ENCODE measurements at regions not wholly inside any gene's neighbourhood (a gene's known extent, or its start where the extent isn't known, plus 50 kb on each side); places are given as distances from the start of the nearest gene placed in this dataset.

GRCh38 chr6:27839626-27840475, 72.3 kb downstream of the OR2B2 start:
- Histone ChIP-seq H3K9me3 (replicated peaks; ENCODE audit: control insufficient read depth, insufficient read depth, low read length) (no peaks in the 10 kb centered on the region), H3K4me3 (replicated peaks in 1 of 3; ENCODE audit: insufficient read depth in 1 of 3, low read depth in 1 of 3, low read length in 3 of 3) (peak overlapping the region; percentile 5 to 56 (median 34)), H3K9ac (replicated peaks; ENCODE audit: extremely low read depth, insufficient read depth, low read length) (peak overlapping the region; percentile 97), H2AFZ (ENCODE audit: low read depth, low read length) (peak overlapping the region; percentile 22), H3K9me1 (replicated peaks; ENCODE audit: control insufficient read depth, extremely low read depth, insufficient read depth, low read length) (no peaks in the 10 kb centered on the region), H3K36me3 (ENCODE audit: control insufficient read depth in 2 of 2, extremely low read depth in 1 of 2, insufficient read depth in 2 of 2, low read length in 2 of 2) (no peaks in the 10 kb centered on the region), H3K4me1 (ENCODE audit: control insufficient read depth, extremely low read depth, insufficient read depth, low read length) (peaks cover 14% of the 10 kb centered on the region), H3K79me2 (ENCODE audit: control insufficient read depth, insufficient read depth, low read length) (no peaks in the 10 kb centered on the region), H3K27me3 (ENCODE audit: control insufficient read depth in 2 of 2, insufficient read depth in 2 of 2, low read length in 2 of 2) (no peaks in the 10 kb centered on the region), H4K20me1 (replicated peaks; ENCODE audit: control insufficient read depth, extremely low read depth, insufficient read depth, low read length) (no peaks in the 10 kb centered on the region), H3K27ac (ENCODE audit: insufficient read depth, low read depth, low read length) (peak overlapping the region; percentile 70), H3K4me2 (ENCODE audit: insufficient read depth, low read length) (peak overlapping the region; percentile 79)
- ChIA-PET POLR2A (interaction anchor here (2.7 to 5.3 kb wide), 5 partner anchors 16 to 693 kb away, joined by 9 to 129 read pairs (median 71); a partner anchor contains a TSS), CTCF (interaction anchor here (1.3 to 5.7 kb wide), 2 partner anchors 54 to 516 kb away, joined by 4 to 44 read pairs; a partner anchor contains a TSS)
- FAIRE-seq: peak; percentile 96
- peak; percentile 70 for DNase-seq (ENCODE audit: low read depth, low spot score)
- no TSS peak for BruUV-seq (replicated peaks)
- intact Hi-C loops (cut with micrococcal nuclease) (loop anchor here (2.0 to 10.0 kb wide), 2 partner anchors 517 to 1815 kb away; a partner anchor contains a TSS), dilution Hi-C loops (cut with MboI; ENCODE audit: extremely low pct_ligation_motif_present, low sequenced_read_pairs) (no loop called here)
- TF ChIP-seq POLR2AphosphoS5 (IDR thresholded peaks at IDR 0.05; ENCODE audit: insufficient read depth, low read depth, low read length): peak; percentile 37
- TF ChIP-seq FOS (IDR thresholded peaks at IDR 0.05; ENCODE audit: borderline replicate concordance, insufficient read depth, low read length): no peak
- TF ChIP-seq POLR2A (IDR thresholded peaks at IDR 0.05; ENCODE audit: low read depth, low read length): peak; percentile 26
- TF ChIP-seq JUN (IDR thresholded peaks at IDR 0.05; ENCODE audit: borderline replicate concordance, insufficient read depth, insufficient read length, low read depth): no peak

GRCh38 chr6:27838945-27839625, 73.1 kb downstream of the OR2B2 start:
- Histone ChIP-seq H3K36me3 (ENCODE audit: control insufficient read depth in 2 of 2, extremely low read depth in 1 of 2, insufficient read depth in 2 of 2, low read length in 2 of 2) (no peaks in the 10 kb centered on the region), H3K27ac (ENCODE audit: insufficient read depth, low read depth, low read length) (peak overlapping the region; percentile 70), H3K9me1 (replicated peaks; ENCODE audit: control insufficient read depth, extremely low read depth, insufficient read depth, low read length) (no peaks in the 10 kb centered on the region), H3K4me2 (ENCODE audit: insufficient read depth, low read length) (peak overlapping the region; percentile 79), H3K4me1 (ENCODE audit: control insufficient read depth, extremely low read depth, insufficient read depth, low read length) (peaks cover 14% of the 10 kb centered on the region), H3K9me3 (replicated peaks; ENCODE audit: control insufficient read depth, insufficient read depth, low read length) (no peaks in the 10 kb centered on the region), H3K79me2 (ENCODE audit: control insufficient read depth, insufficient read depth, low read length) (no peaks in the 10 kb centered on the region), H3K27me3 (ENCODE audit: control insufficient read depth in 2 of 2, insufficient read depth in 2 of 2, low read length in 2 of 2) (no peaks in the 10 kb centered on the region), H3K4me3 (replicated peaks in 1 of 3; ENCODE audit: insufficient read depth in 1 of 3, low read depth in 1 of 3, low read length in 3 of 3) (peak overlapping the region; percentile 5 to 56 (median 34)), H3K9ac (replicated peaks; ENCODE audit: extremely low read depth, insufficient read depth, low read length) (peak overlapping the region; percentile 97), H4K20me1 (replicated peaks; ENCODE audit: control insufficient read depth, extremely low read depth, insufficient read depth, low read length) (no peaks in the 10 kb centered on the region), H2AFZ (ENCODE audit: low read depth, low read length) (peak overlapping the region; percentile 22)
- no TSS peak for BruUV-seq (replicated peaks)
- intact Hi-C loops (cut with micrococcal nuclease): loop anchor here (1.0 to 10.0 kb wide), 5 partner anchors 27 to 1814 kb away; a partner anchor contains a TSS
- peak; percentile 55 for FAIRE-seq
- peak; percentile 65 for DNase-seq (ENCODE audit: low read depth, low spot score)
- TF ChIP-seq GATA2 (IDR thresholded peaks at IDR 0.05; ENCODE audit: insufficient read depth, insufficient read length, low read depth, low read length) (no peak), JUN (IDR thresholded peaks at IDR 0.05; ENCODE audit: borderline replicate concordance, insufficient read depth, insufficient read length, low read depth) (no peak), CTCF (IDR thresholded peaks at IDR 0.05; ENCODE audit: extremely low read depth in 1 of 2, insufficient read depth in 1 of 2, low read depth in 1 of 2, low read length in 2 of 2) (no peak), MYC (IDR thresholded peaks at IDR 0.05; ENCODE audit: low read depth, low read length) (no peak), POLR2A (IDR thresholded peaks at IDR 0.05; ENCODE audit: low read depth, low read length) (no peak), FOS (IDR thresholded peaks at IDR 0.05; ENCODE audit: borderline replicate concordance, insufficient read depth, low read length) (no peak), POLR2AphosphoS5 (IDR thresholded peaks at IDR 0.05; ENCODE audit: insufficient read depth, low read depth, low read length) (no peak), EZH2 (IDR thresholded peaks at IDR 0.05; ENCODE audit: borderline replicate concordance, low read depth, low read length, severe bottlenecking) (no peak), MAX (IDR thresholded peaks at IDR 0.05; ENCODE audit: insufficient read depth, insufficient read length) (no peak)
- CTCF ChIA-PET: interaction anchor here (0.7 to 5.7 kb wide), 9 partner anchors 24 to 1517 kb away, joined by 3 to 44 read pairs (median 4); a partner anchor contains a TSS
- POLR2A ChIA-PET: interaction anchor here (1.1 to 5.3 kb wide), 13 partner anchors 15 to 1818 kb away, joined by 4 to 129 read pairs (median 10); a partner anchor contains a TSS
- dilution Hi-C loops (cut with MboI; ENCODE audit: extremely low pct_ligation_motif_present, low sequenced_read_pairs): no loop called here

Measured in endothelial cell of umbilical vein (primary cell).